ENCODE measurements at regions not wholly inside any gene's neighbourhood (a gene's known extent, or its start where the extent isn't known, plus 50 kb on each side); places are given as distances from the start of the nearest gene placed in this dataset.

DNA sequence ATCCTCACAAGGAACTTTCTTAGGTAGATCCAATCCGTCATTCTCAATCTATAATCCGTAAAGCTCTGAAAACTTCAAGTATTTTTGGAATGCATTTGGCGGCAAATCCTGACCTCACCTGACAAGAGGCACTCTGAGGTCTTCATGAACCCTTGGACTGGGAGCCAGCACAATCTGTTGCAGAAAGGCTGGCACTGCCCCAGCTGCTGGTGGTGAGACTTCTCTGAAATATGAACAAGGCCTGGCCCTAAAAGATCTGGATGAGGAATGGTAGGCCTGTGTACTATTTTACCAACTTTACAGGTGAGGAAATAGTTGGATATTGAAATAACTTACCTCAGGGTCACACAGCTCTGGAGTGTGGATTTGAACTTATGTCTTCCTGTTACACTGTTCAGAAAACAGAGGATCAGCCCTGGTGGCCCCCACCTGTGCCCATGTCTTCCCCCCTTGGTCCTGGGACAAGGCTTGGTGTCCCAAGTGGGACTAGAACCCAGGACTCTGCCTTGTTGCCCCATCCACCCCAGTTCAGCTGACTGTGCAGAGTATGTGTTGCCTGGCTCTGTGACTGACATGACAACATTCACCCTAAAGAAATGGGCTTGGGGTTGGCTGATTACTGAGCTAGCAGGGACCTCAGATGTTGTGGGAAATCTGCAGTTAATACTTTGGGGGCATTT lies 471.4 kb downstream of the MN1 start:
- Mint-ChIP-seq H3K27ac (no peak overlapping the region), H3K27me3 (peaks cover 44% of the 10 kb centered on the region), H3K4me1 (ENCODE audit: low read depth) (peaks cover 2% of the 10 kb centered on the region), H3K9me3 (no peaks in the 10 kb centered on the region), H3K4me3 (no peak overlapping the region), H3K36me3 (ENCODE audit: low read depth) (no peaks in the 10 kb centered on the region)
- DNase-seq = no peak

DNA sequence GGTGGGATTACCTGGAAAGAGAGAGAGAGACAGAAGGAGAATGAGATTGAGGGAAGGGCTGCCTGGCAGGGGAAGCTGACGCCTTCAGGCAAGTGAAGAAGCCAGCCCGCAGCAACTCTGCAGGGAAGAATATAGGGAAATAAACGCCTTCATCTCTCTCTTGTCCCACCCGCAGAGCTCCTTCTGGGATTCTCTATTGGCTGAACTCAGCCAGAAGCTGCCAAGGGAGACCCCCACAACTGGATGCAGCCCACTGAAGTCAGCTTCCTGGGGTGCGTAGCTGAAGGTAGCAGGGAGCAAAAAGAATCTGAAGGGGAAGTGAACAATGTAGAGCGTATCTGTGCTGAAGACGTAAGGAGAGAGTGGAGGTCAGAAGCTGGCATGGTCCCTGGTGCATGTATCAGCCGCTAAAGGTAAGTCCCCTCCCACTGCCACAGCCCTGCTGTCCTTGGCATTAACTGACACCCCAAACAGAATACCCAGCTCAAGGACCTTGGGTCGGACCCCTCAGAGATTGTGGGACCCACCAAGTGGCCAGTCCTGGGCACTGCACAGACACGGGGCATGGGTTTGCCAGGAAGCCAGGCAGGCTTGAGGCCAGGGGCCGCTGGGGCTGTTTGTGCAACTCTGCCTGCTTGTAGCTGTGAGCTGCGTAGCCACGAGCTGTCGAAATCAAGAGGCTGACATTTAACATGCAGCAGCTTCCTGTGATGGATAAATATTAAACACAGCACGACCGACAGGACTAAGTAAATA lies 469.9 kb downstream of the MN1 start:
- no peak for DNase-seq
- Mint-ChIP-seq H3K27ac (no peak overlapping the region), H3K9me3 (no peaks in the 10 kb centered on the region), H3K4me1 (ENCODE audit: low read depth) (peaks cover 2% of the 10 kb centered on the region), H3K27me3 (peaks cover 41% of the 10 kb centered on the region), H3K4me3 (no peak overlapping the region), H3K36me3 (ENCODE audit: low read depth) (no peaks in the 10 kb centered on the region)

DNA sequence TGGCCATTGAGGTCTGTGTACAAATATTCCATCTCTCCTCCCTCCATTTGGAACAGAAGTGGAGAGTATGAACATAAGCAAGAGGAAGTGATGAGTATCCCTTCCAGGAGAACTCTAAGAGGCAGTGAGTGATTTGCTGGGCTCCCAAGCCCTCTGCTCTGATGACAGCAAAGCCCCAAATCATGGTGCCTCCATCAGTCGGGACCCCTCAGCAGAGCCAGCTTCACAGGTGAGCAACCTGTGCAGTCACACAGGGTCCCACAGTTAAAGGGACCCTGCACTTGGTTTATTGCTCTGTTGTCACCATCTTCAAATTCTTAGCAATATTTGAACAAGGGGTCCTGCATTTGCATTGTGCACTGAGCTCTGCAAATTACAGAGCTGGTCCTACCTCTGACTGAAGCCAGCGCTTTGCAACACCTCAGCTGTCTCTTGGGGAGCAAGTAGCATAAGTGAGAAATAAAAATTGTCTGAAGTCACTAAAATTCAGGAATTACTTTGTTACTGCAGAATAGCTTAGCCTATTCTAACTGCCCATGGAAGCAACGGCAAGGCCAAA lies 466.4 kb downstream of the MN1 start:
- Mint-ChIP-seq H3K9me3 (no peaks in the 10 kb centered on the region), H3K27ac (no peak overlapping the region), H3K36me3 (ENCODE audit: low read depth) (no peaks in the 10 kb centered on the region), H3K4me3 (no peak overlapping the region), H3K27me3 (peaks cover 23% of the 10 kb centered on the region), H3K4me1 (ENCODE audit: low read depth) (no peaks in the 10 kb centered on the region)
- no peak for DNase-seq

DNA sequence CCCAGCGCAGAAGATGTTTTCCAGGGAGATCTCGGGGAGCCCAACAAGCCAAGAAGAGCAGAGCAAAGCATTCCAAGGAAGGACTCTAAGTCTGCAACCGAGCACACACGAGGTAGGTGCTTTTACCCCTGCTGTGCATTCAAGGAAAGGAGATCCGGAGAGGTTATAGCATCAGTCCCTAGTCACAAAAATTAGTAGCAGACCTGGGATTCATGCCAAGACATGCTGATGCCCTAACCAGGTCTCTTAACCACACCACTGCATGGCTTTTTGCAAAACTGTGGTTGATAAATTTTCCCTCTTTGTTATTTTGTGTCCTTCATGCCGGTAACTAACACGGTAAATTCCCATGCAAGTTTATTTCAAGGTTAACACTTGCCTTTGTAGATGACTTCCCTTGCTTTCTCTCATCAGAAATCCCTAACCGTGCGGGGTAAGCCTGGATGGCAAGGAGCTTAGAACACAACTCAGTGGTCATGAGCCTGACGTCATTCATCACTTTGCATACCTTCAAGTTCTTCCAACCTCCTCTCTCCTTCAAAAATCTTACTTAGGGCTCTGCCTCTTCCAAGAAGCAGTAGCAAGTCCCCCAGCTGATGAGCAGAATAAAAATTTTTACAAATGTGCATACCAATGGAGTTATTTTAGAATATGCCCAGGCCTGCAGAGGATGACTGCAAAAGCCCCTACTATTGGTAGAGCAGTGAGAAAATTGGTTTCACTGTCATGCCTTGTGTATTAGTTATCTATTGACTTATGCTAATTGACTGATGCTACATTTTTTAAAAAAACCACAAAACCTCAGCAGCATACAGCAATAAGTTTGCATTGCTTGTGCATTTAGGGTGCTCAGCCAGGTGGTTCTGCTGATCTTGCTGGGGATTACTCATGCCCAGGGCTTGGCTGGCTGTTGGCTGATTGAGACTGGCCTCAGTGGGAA lies 465.1 kb downstream of the MN1 start:
- no peak for DNase-seq
- Mint-ChIP-seq H3K27me3 (peaks cover 11% of the 10 kb centered on the region), H3K4me3 (no peak overlapping the region), H3K27ac (no peak overlapping the region), H3K4me1 (ENCODE audit: low read depth) (no peaks in the 10 kb centered on the region), H3K36me3 (ENCODE audit: low read depth) (no peaks in the 10 kb centered on the region), H3K9me3 (no peaks in the 10 kb centered on the region)

DNA sequence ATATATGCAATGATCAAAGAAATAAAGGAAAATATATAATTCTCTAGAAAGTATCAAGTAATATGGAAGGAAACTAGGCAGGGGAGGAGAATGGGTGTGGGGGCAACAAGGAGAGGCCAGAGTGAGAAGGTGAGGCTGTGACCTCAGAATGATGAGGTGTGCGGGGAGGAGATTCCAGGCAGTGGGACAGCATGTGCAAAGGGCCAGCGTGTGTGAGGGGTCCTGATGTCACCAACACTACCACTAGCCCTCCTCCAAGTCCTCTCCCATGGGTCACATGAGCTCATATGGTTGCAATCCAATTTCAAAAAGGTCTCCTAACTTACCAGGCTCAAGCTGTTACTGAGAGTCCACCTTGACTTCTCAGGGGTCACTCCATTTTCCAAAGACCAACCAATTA lies 463.9 kb downstream of the MN1 start:
- Mint-ChIP-seq H3K27ac (no peak overlapping the region), H3K27me3 (peaks cover 9% of the 10 kb centered on the region), H3K4me3 (no peak overlapping the region), H3K4me1 (ENCODE audit: low read depth) (no peaks in the 10 kb centered on the region), H3K9me3 (no peaks in the 10 kb centered on the region), H3K36me3 (ENCODE audit: low read depth) (no peaks in the 10 kb centered on the region)
- no peak for DNase-seq

DNA sequence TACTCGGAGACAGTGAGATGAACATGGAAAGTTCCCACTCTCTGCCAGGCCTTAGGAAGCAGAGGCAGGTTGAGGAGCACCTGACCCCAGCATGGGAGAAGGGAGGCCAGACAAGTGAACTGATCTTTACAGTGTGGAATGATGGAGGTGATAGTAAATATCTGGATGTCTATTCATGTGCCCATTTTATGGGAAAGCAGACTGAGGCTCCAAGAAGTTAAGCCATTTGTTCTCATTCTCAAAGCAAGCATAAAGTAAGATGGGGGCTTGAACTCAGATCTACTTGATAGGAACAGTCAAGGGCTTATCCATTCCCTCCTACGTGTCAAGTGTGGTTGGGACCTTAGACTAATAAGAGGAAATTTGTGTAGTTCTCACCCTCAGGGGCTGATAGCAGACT lies 461.5 kb downstream of the MN1 start:
- Mint-ChIP-seq H3K4me1 (ENCODE audit: low read depth) (no peaks in the 10 kb centered on the region), H3K27me3 (peaks cover 6% of the 10 kb centered on the region), H3K9me3 (no peaks in the 10 kb centered on the region), H3K36me3 (ENCODE audit: low read depth) (no peaks in the 10 kb centered on the region), H3K27ac (no peak overlapping the region), H3K4me3 (no peak overlapping the region)
- no peak for DNase-seq

DNA sequence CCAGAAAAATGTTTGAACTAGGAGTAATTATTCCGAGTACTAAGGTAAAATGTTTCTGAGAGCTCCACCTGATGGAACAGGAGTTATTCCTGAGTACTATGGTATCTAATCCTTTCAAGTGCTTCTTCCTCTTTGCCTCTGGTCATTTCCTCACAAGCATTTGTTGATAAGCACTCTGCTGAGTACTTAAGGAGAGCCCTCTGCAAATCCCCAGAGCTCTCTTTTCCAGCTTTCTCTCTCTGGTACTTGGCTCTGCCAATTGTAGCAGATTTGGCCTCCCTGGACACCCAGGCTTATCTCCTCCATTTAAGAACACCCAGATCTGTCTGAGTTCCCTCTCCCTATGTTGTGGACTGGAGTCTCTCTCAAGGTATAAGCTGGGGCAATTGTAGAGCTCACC lies 457.0 kb downstream of the MN1 start:
- Mint-ChIP-seq H3K4me1 (ENCODE audit: low read depth) (no peaks in the 10 kb centered on the region), H3K27ac (no peak overlapping the region), H3K36me3 (ENCODE audit: low read depth) (no peaks in the 10 kb centered on the region), H3K9me3 (peaks cover 2% of the 10 kb centered on the region), H3K4me3 (no peak overlapping the region), H3K27me3 (peaks cover 26% of the 10 kb centered on the region)
- DNase-seq = no peak

DNA sequence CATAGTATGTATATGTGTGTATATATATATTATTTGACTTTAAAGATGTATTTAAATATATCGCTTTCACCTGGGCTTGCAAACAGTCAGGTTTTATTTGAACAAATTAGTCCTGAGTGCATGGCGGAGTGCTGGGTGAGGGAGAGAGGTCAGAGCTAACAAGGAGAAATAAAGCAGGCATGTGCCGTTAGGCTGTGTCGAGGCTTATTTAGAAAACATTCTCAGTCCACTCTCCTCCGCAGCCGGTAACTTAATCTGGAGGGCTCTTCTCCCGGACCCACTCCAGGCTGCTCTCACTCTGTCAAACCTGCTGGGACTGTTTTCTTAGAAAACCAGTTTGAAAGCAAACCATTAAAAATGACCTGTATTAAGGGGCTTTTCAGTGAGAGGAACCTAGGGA lies 455.9 kb downstream of the MN1 start:
- Mint-ChIP-seq H3K27me3 (peaks cover 26% of the 10 kb centered on the region), H3K36me3 (ENCODE audit: low read depth) (no peaks in the 10 kb centered on the region), H3K27ac (no peak overlapping the region), H3K4me1 (ENCODE audit: low read depth) (no peaks in the 10 kb centered on the region), H3K9me3 (peaks cover 6% of the 10 kb centered on the region), H3K4me3 (no peak overlapping the region)
- no peak for DNase-seq

DNA sequence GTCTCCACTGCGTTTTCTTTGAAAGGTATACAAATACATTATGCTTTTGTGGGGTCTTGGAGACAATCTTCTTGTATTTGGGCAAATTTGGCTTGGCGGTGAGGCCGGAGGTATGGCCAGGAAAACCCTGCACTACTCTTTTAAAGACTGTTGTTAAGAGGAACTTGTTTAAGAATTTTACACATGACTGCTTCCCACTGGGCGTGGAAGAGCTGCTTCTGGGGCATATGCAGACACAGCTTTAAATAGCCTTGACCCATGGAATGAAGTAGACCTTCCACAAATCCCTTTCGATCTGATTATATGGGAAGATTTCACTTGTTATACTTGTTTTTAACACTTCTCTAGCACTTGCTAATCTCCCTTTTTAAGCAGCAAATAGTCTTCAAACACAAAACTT lies 453.6 kb downstream of the MN1 start:
- DNase-seq = no peak
- Mint-ChIP-seq H3K4me3 (no peak overlapping the region), H3K9me3 (peaks cover 6% of the 10 kb centered on the region), H3K27me3 (peaks cover 33% of the 10 kb centered on the region), H3K4me1 (ENCODE audit: low read depth) (no peaks in the 10 kb centered on the region), H3K36me3 (ENCODE audit: low read depth) (no peaks in the 10 kb centered on the region), H3K27ac (no peak overlapping the region)

DNA sequence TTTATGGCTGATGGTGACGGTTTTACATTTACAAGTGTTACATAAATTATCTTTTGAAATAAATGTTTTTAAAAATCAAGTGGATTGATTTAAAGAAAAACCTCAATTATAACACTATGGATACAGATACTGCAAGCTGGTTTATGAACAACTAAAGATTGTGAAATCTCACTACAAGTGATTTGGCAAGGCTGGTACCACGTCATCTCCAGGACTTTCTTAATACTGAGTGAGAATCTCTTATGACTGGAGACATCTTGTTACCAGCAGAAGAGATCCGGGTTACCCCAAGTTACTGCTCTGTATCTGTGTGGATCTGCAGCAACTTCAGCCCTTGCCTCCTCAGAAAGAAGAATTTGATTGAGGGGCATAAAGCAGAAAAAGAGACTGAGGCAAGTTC lies 452.9 kb downstream of the MN1 start:
- no peaks in the 10 kb centered on the region for H3K4me1 Mint-ChIP-seq (ENCODE audit: low read depth)
- no peak for DNase-seq

DNA sequence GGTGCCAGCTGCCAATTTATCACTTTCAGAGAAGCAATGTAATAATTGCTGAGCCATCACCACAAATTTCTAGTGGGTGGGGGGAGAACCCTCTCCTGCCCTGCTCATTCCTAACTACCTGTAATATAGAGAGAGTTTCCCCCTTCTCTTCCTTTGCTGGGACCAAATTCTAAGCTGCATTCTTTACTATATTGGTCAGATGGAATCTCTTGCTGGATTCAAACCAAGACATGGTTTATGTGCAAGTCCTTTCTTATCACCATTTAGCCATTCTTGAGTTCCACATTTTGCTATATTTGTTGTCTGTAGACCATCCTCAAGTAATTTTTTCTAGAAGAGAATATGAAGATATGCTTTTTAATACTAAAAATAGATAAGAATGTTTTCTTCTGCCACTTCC lies 452.1 kb downstream of the MN1 start:
- Mint-ChIP-seq H3K9me3 (peaks cover 6% of the 10 kb centered on the region), H3K27me3 (peaks cover 37% of the 10 kb centered on the region), H3K27ac (no peak overlapping the region), H3K4me1 (ENCODE audit: low read depth) (no peaks in the 10 kb centered on the region), H3K36me3 (ENCODE audit: low read depth) (no peaks in the 10 kb centered on the region), H3K4me3 (no peak overlapping the region)
- no peak for DNase-seq

More for the DNA sequence above, 452.9 kb downstream of the MN1 start:
- H3K9me3 Mint-ChIP-seq = peaks cover 6% of the 10 kb centered on the region
- H3K27ac Mint-ChIP-seq = no peak overlapping the region
- H3K27me3 Mint-ChIP-seq = peaks cover 33% of the 10 kb centered on the region
- no peaks in the 10 kb centered on the region for H3K36me3 Mint-ChIP-seq (ENCODE audit: low read depth)
- H3K4me3 Mint-ChIP-seq = no peak overlapping the region

DNA sequence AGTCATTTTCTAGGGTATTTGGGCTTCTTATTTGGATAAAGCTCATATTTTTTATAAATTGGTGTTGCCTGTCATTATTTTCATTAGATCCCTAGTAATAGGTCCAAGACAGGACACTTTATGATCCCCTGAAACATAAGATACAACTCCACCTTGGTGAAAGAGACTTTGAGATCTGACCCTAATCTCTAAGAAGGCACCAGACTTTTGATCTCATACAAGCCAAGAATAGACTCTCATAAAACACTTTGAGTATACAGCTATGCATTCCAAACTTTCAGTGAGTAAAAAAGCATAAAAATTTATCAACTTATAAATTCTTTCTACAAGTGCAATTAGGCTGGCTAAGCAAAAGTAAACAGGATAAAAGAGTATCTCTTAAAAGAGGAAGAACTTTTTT lies 451.2 kb downstream of the MN1 start:
- peaks cover 6% of the 10 kb centered on the region for H3K9me3 Mint-ChIP-seq
- H3K27me3 Mint-ChIP-seq = peaks cover 32% of the 10 kb centered on the region
- H3K27ac Mint-ChIP-seq = no peak overlapping the region

DNA sequence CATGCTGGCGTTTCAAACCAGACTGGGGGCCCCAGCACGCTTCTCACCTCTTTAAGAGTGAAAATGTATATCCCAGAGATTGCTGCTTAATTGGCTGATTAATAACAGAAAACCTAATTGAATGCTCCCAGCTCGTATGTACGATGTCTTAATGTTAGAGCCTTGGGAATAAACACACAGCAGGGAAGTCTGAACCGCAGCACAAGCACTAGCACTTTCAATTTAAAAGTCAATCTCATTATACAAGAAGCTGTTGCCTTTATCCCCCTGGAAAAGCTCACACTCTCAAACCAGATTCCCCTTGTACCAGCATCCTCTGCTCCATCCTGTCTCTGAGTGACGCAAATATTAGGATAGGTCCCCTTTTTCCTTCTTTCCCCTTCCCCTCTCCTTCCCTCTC lies 449.1 kb downstream of the MN1 start:
- no peak for DNase-seq
- no peak overlapping the region for H3K27ac Mint-ChIP-seq
- no peaks in the 10 kb centered on the region for H3K36me3 Mint-ChIP-seq (ENCODE audit: low read depth)
- H3K4me1 Mint-ChIP-seq (ENCODE audit: low read depth) = no peaks in the 10 kb centered on the region
- H3K27me3 Mint-ChIP-seq = peaks cover 27% of the 10 kb centered on the region
- no peak overlapping the region for H3K4me3 Mint-ChIP-seq
- H3K9me3 Mint-ChIP-seq = peaks cover 15% of the 10 kb centered on the region

More for the DNA sequence above, 451.2 kb downstream of the MN1 start:
- Mint-ChIP-seq H3K36me3 (ENCODE audit: low read depth) (no peaks in the 10 kb centered on the region), H3K4me3 (no peak overlapping the region), H3K4me1 (ENCODE audit: low read depth) (no peaks in the 10 kb centered on the region)
- DNase-seq = no peak

DNA sequence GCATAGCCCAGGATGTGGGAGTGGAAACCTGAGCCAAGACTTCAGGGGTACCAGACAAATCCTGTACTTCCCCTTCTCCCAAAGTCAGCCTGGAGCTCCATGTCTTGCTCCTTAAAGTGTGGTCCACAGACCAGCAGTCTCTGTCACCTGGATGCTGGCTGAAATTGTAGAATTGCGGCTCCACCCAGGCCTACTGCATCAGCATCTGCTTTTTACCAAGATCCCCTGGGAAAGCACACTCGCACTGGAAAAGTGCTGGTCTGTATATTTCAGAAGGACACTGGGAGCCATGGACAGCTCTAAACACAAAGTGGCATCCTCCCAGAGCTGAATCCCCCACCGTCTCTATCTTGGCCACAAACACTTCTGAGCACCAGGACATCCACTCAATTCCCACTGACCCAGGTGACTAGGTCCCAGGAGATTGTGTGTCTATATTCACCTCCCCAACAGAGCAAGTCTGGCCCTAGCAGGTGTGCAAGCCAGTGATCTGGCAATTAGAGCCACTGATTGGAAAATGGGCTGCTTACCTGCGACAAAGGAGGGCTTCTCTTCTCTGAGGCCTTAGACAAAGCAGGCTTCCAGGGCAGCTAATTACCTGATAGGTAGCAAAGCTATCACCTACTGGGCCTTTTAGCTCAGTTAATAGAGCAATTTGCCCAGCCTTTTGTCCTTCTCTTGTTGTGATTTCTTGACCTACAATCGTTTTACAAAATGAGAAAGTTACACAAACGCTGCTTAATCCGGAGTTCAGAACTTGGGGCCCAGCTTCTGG lies 443.3 kb downstream of the MN1 start:
- Mint-ChIP-seq H3K27ac (no peak overlapping the region), H3K4me1 (ENCODE audit: low read depth) (no peaks in the 10 kb centered on the region), H3K4me3 (no peak overlapping the region), H3K27me3 (peaks cover 4% of the 10 kb centered on the region), H3K36me3 (ENCODE audit: low read depth) (no peaks in the 10 kb centered on the region), H3K9me3 (peaks cover 8% of the 10 kb centered on the region)
- DNase-seq = no peak
